RWPE2 (cell line): ENCODE measurements at regions not wholly inside any gene's neighbourhood (a gene's known extent, or its start where the extent isn't known, plus 50 kb on each side); places are given as distances from the start of the nearest gene placed in this dataset.

Source experiments
- ATAC-seq: fragments of 200-7000 bp; cut with Tn5 transposase; 3 replicates; pipeline ENCODE4 v1.9.1; 2021; ENCODE audit warnings: low read depth
- DNase-seq: peaks from one replicate; pipeline ENCODE4 v3.0.0-alpha.2; 2020; ENCODE audit warnings: low spot score
- H3K27ac ChIP-seq: fragments of 450-650 bp; 2 replicates; pipeline ENCODE4 v1.5.1; 2017; ENCODE audit warnings: mild to moderate bottlenecking; ENCODE audit not compliant: poor library complexity, severe bottlenecking
- H3K27me3 ChIP-seq: fragments of 250-450 bp; sonication (Bioruptor Pico); 2 replicates; pipeline ENCODE4 v1.5.1; 2021; ENCODE audit warnings: mild to moderate bottlenecking, moderate library complexity; ENCODE audit not compliant: insufficient read depth, poor library complexity, severe bottlenecking
- H3K36me3 ChIP-seq: fragments of 250-450 bp; sonication (Bioruptor Pico); 2 replicates; pipeline ENCODE4 v1.5.1; 2020; ENCODE audit warnings: low read depth, mild to moderate bottlenecking, moderate library complexity
- H3K4me1 ChIP-seq: fragments of 250-450 bp; sonication (Bioruptor Pico); 2 replicates; pipeline ENCODE4 v1.5.1; 2021; ENCODE audit warnings: mild to moderate bottlenecking, moderate library complexity; ENCODE audit not compliant: insufficient read depth, poor library complexity, severe bottlenecking
- H3K4me3 ChIP-seq: fragments of 250-450 bp; sonication (Bioruptor Pico); 2 replicates; pipeline ENCODE4 v1.5.1; 2021; ENCODE audit warnings: mild to moderate bottlenecking, moderate library complexity; ENCODE audit not compliant: severe bottlenecking
- H3K9me3 ChIP-seq: fragments of 250-450 bp; sonication (Bioruptor Pico); 2 replicates; pipeline ENCODE4 v1.5.1; 2021; ENCODE audit warnings: mild to moderate bottlenecking, moderate library complexity; ENCODE audit not compliant: severe bottlenecking
- CTCF ChIP-seq: fragments of 450-650 bp; IDR thresholded peaks from one replicate; pipeline ENCODE4 v1.5.1; 2017; ENCODE audit warnings: mild to moderate bottlenecking, moderate library complexity; ENCODE audit not compliant: poor library complexity, severe bottlenecking

- no peaks in the 10 kb centered on the region for H3K27me3 ChIP-seq
- H3K27ac ChIP-seq: no peak overlapping the region
- DNase-seq: no peak
- no peak overlapping the region for H3K4me3 ChIP-seq
- no peaks in the 10 kb centered on the region for H3K9me3 ChIP-seq
- no peak for ATAC-seq
- H3K4me1 ChIP-seq: no peaks in the 10 kb centered on the region
- no peaks in the 10 kb centered on the region for H3K36me3 ChIP-seq
- no peak for TF ChIP-seq CTCF
Observed at GRCh38 chr5:104650313-104651055, 1087.9 kb upstream of the NUDT12 start.

GRCh38 chr5:104646416-104646815 lies 1083.8 kb upstream of the NUDT12 start:
- DNase-seq: no peak
- ATAC-seq: no peak
- H3K9me3 ChIP-seq: no peaks in the 10 kb centered on the region
- peaks cover 7% of the 10 kb centered on the region for H3K27me3 ChIP-seq
- TF ChIP-seq CTCF: no peak
- H3K4me1 ChIP-seq: no peaks in the 10 kb centered on the region
- no peak overlapping the region for H3K27ac ChIP-seq
- no peak overlapping the region for H3K4me3 ChIP-seq
- H3K36me3 ChIP-seq: no peaks in the 10 kb centered on the region

- TF ChIP-seq CTCF: no peak
- H3K27me3 ChIP-seq: peaks cover 7% of the 10 kb centered on the region
- H3K4me1 ChIP-seq: no peaks in the 10 kb centered on the region
- no peaks in the 10 kb centered on the region for H3K9me3 ChIP-seq
- no peak overlapping the region for H3K4me3 ChIP-seq
- no peaks in the 10 kb centered on the region for H3K36me3 ChIP-seq
- ATAC-seq: no peak
- no peak overlapping the region for H3K27ac ChIP-seq
- no peak for DNase-seq
Observed at GRCh38 chr5:104643320-104643719, 1080.7 kb upstream of the NUDT12 start.

- Histone ChIP-seq H3K4me1 (no peaks in the 10 kb centered on the region), H3K36me3 (no peaks in the 10 kb centered on the region), H3K9me3 (no peaks in the 10 kb centered on the region), H3K27ac (no peak overlapping the region), H3K4me3 (no peak overlapping the region), H3K27me3 (no peaks in the 10 kb centered on the region)
- ATAC-seq (no peak), DNase-seq (no peak)
- TF ChIP-seq CTCF: no peak
Observed at GRCh38 chr5:104635227-104635626, 1072.6 kb upstream of the NUDT12 start.

GRCh38 chr5:104628911-104629310 lies 1066.3 kb upstream of the NUDT12 start:
- no peak for TF ChIP-seq CTCF
- Histone ChIP-seq H3K27ac (no peak overlapping the region), H3K27me3 (no peaks in the 10 kb centered on the region), H3K4me3 (no peak overlapping the region), H3K36me3 (no peaks in the 10 kb centered on the region), H3K9me3 (no peaks in the 10 kb centered on the region), H3K4me1 (no peaks in the 10 kb centered on the region)
- ATAC-seq (no peak), DNase-seq (no peak)
